ENCODE measurements at regions not wholly inside any gene's neighbourhood (a gene's known extent, or its start where the extent isn't known, plus 50 kb on each side); places are given as distances from the start of the nearest gene placed in this dataset.

DNA sequence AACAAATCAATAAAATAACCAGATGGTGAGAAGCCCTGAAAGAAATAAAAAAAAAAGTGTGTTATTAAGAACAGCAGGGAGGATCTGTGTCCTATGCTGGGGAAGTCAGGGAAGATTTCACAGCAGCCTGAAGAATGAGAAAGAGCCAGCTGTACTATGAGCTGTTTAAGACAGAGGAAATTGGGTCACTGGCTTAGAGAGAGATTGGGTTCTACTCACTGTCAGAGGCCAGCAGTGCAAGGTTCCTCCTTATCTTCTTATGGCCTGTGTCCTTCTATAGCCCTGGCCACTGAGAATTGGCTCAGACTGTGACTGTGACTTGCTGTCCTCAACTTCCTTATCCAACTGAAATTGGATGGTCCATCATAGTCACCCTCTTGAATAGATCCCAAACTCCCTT lies 54.8 kb upstream of the FDX1 start:
- no peak for FAIRE-seq
- H3K4me2 ChIP-seq (ENCODE audit: control insufficient read depth, extremely low read depth, insufficient read depth, low read depth, low read length): no peak overlapping the region
- no peak for TF ChIP-seq EZH2 (IDR thresholded peaks at IDR 0.05; ENCODE audit: low read length)
- TF ChIP-seq, protein P1, sequence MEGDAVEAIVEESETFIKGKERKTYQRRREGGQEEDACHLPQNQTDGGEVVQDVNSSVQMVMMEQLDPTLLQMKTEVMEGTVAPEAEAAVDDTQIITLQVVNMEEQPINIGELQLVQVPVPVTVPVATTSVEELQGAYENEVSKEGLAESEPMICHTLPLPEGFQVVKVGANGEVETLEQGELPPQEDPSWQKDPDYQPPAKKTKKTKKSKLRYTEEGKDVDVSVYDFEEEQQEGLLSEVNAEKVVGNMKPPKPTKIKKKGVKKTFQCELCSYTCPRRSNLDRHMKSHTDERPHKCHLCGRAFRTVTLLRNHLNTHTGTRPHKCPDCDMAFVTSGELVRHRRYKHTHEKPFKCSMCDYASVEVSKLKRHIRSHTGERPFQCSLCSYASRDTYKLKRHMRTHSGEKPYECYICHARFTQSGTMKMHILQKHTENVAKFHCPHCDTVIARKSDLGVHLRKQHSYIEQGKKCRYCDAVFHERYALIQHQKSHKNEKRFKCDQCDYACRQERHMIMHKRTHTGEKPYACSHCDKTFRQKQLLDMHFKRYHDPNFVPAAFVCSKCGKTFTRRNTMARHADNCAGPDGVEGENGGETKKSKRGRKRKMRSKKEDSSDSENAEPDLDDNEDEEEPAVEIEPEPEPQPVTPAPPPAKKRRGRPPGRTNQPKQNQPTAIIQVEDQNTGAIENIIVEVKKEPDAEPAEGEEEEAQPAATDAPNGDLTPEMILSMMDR (optimal IDR thresholded peaks at IDR 0.05 in 1 of 3, IDR thresholded peaks at IDR 0.05 in 1 of 3, conservative IDR thresholded peaks at IDR 0.05 in 1 of 3; ENCODE audit: extremely low read depth in 1 of 3, insufficient read depth in 2 of 3, low read length in 3 of 3): no peak

DNA sequence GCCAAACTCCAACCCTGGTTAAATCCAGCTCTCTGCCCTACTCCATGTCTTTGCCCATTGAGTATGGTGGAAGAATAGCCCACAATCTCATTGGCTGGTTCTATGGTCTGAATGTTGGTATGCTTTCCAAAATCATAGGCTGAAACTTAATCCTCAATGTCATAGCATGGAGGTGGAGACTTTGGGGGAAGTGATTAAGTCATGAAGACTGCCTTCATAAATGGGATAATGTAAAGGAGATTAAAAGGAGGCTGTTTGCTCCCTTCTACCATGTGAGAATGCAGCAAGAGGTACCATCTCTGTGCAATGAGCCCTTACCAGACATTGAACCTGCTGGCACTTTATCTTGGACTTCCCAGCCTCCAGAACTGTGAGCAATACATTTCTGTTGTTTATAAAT lies 54.4 kb upstream of the FDX1 start:
- Histone ChIP-seq H3K9me1 (ENCODE audit: control insufficient read depth, extremely low read depth, insufficient read depth, low read length) (no peaks in the 10 kb centered on the region), H2AFZ (ENCODE audit: control insufficient read depth, low read length) (no peak overlapping the region), H4K20me1 (ENCODE audit: control insufficient read depth, extremely low read depth, insufficient read depth, low read length) (no peaks in the 10 kb centered on the region), H3K9ac (ENCODE audit: control insufficient read depth, extremely low read depth, insufficient read depth, low read length) (no peak overlapping the region), H3K4me1 (ENCODE audit: control insufficient read depth, extremely low read depth, insufficient read depth, low read length) (peaks cover 5% of the 10 kb centered on the region), H3K4me2 (ENCODE audit: control insufficient read depth, extremely low read depth, insufficient read depth, low read depth, low read length) (no peak overlapping the region), H3K4me3 (ENCODE audit: control insufficient read depth in 2 of 3, extremely low read depth in 1 of 3, insufficient read depth in 2 of 3, low read depth in 1 of 3, low read length in 3 of 3) (no peak overlapping the region), H3K36me3 (ENCODE audit: control insufficient read depth in 2 of 2, extremely low read depth in 1 of 2, insufficient read depth in 2 of 2, low read length in 2 of 2) (no peaks in the 10 kb centered on the region), H3K9me3 (ENCODE audit: control insufficient read depth, low read depth, low read length) (no peaks in the 10 kb centered on the region), H3K27ac (ENCODE audit: control insufficient read depth, insufficient read depth, low read length) (no peak overlapping the region), H3K27me3 (ENCODE audit: control insufficient read depth, extremely low read depth, insufficient read depth, low read length) (no peaks in the 10 kb centered on the region), H3K79me2 (ENCODE audit: control insufficient read depth, insufficient read depth, low read length) (no peaks in the 10 kb centered on the region)
- DNase-seq (ENCODE audit: low read depth, low spot score) (no peak), FAIRE-seq (no peak)
- TF ChIP-seq EZH2 (IDR thresholded peaks at IDR 0.05; ENCODE audit: low read length): no peak
- TF ChIP-seq, protein P1 (optimal IDR thresholded peaks at IDR 0.05 in 1 of 3, IDR thresholded peaks at IDR 0.05 in 1 of 3, conservative IDR thresholded peaks at IDR 0.05 in 1 of 3; ENCODE audit: extremely low read depth in 1 of 3, insufficient read depth in 2 of 3, low read length in 3 of 3): no peak
- dilution Hi-C loops (cut with MboI; ENCODE audit: extremely low pct_ligation_motif_present, low sequenced_read_pairs): no loop called here

More for the DNA sequence above, 54.8 kb upstream of the FDX1 start:
- Histone ChIP-seq H2AFZ (ENCODE audit: control insufficient read depth, low read length) (no peak overlapping the region), H3K36me3 (ENCODE audit: control insufficient read depth in 2 of 2, extremely low read depth in 1 of 2, insufficient read depth in 2 of 2, low read length in 2 of 2) (no peaks in the 10 kb centered on the region), H3K79me2 (ENCODE audit: control insufficient read depth, insufficient read depth, low read length) (no peaks in the 10 kb centered on the region), H3K9me1 (ENCODE audit: control insufficient read depth, extremely low read depth, insufficient read depth, low read length) (no peaks in the 10 kb centered on the region), H3K4me1 (ENCODE audit: control insufficient read depth, extremely low read depth, insufficient read depth, low read length) (peaks cover 5% of the 10 kb centered on the region), H3K27me3 (ENCODE audit: control insufficient read depth, extremely low read depth, insufficient read depth, low read length) (no peaks in the 10 kb centered on the region), H3K27ac (ENCODE audit: control insufficient read depth, insufficient read depth, low read length) (no peak overlapping the region), H3K9me3 (ENCODE audit: control insufficient read depth, low read depth, low read length) (no peaks in the 10 kb centered on the region), H3K9ac (ENCODE audit: control insufficient read depth, extremely low read depth, insufficient read depth, low read length) (no peak overlapping the region), H3K4me3 (ENCODE audit: control insufficient read depth in 2 of 3, extremely low read depth in 1 of 3, insufficient read depth in 2 of 3, low read depth in 1 of 3, low read length in 3 of 3) (no peak overlapping the region), H4K20me1 (ENCODE audit: control insufficient read depth, extremely low read depth, insufficient read depth, low read length) (no peaks in the 10 kb centered on the region)
- dilution Hi-C loops (cut with MboI; ENCODE audit: extremely low pct_ligation_motif_present, low sequenced_read_pairs): no loop called here
- DNase-seq (ENCODE audit: low read depth, low spot score): no peak

Measured in keratinocyte (primary cell).